Epithelial cell of proximal tubule (primary cell): ENCODE measurements at regions not wholly inside any gene's neighbourhood (a gene's known extent, or its start where the extent isn't known, plus 50 kb on each side); places are given as distances from the start of the nearest gene placed in this dataset.

Source experiments
- DNase-seq: peaks from one replicate; pipeline ENCODE4 v3.0.0-alpha.2; 2011; ENCODE audit warnings: low read depth
- H3K4me3 ChIP-seq: 2 replicates; pipeline ENCODE4 v1.5.1; 2011; ENCODE audit warnings: low read depth, mild to moderate bottlenecking, low read length
- TF ChIP-seq, protein P1 (sequence below): conservative IDR thresholded peaks from 2 replicates; pipeline ENCODE4 v1.5.1; 2012; ENCODE audit warnings: low read depth, mild to moderate bottlenecking, low read length

DNA sequence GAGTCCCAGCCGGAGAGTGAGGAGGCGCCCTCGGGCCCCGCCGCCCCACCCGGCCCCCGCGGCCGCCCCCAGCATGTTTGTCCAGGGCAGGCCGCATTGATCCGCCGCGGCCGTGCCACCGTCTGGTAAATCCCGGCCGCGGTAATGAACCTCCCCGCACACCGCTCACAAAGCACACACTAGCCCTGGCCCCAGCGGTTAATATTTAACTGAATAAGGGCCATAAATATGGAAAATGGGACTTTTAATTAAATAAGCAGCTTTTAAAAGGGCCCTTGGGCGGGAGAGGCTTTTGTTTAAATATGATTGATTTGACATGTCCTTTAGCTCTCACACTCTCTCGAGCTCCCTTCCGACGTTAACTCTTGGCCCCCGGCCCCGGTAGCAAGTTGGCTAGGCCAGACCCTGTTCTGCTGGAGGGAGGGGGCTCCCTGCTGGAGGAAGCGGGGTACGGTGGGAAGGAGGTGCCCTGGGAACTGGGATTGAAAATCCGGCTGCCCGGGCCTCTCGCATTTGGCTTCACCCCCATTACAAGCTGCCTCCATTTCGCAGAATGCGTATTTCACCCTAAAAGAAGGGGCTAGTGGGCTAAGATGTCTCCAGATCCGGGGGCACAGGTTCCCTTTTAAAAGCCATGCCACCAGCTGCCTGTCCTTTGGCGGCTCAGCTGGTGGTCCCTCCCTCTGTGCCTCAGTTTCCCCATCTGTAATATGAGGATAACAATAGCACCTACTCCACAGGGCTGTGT, 199.8 kb downstream of the RBM19 start:
- DNase-seq: no peak
- TF ChIP-seq, protein P1, sequence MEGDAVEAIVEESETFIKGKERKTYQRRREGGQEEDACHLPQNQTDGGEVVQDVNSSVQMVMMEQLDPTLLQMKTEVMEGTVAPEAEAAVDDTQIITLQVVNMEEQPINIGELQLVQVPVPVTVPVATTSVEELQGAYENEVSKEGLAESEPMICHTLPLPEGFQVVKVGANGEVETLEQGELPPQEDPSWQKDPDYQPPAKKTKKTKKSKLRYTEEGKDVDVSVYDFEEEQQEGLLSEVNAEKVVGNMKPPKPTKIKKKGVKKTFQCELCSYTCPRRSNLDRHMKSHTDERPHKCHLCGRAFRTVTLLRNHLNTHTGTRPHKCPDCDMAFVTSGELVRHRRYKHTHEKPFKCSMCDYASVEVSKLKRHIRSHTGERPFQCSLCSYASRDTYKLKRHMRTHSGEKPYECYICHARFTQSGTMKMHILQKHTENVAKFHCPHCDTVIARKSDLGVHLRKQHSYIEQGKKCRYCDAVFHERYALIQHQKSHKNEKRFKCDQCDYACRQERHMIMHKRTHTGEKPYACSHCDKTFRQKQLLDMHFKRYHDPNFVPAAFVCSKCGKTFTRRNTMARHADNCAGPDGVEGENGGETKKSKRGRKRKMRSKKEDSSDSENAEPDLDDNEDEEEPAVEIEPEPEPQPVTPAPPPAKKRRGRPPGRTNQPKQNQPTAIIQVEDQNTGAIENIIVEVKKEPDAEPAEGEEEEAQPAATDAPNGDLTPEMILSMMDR: no peak
- H3K4me3 ChIP-seq: no peak overlapping the region

DNA sequence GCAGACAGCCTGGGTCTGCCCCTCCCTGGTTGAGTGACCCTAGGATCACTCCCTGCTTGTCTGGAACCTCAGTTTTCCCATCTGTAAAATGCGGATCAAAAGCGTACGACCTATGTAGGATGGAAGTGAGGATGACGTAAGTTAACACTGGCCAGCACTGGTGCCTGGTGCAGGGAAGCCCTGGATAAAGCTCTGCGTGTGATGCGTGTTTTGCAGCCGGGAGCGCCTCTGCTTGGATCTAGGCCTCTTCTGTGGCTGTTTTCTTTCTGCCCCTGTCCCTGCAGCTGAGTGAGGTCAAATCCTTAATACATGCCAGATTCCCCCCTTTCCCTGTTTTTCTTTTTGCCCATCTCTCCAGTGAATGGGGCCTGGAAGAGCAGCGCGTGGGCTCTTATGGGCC, 201.5 kb downstream of the RBM19 start:
- no peak overlapping the region for H3K4me3 ChIP-seq
- TF ChIP-seq, protein P1: no peak
- DNase-seq: no peak

DNA sequence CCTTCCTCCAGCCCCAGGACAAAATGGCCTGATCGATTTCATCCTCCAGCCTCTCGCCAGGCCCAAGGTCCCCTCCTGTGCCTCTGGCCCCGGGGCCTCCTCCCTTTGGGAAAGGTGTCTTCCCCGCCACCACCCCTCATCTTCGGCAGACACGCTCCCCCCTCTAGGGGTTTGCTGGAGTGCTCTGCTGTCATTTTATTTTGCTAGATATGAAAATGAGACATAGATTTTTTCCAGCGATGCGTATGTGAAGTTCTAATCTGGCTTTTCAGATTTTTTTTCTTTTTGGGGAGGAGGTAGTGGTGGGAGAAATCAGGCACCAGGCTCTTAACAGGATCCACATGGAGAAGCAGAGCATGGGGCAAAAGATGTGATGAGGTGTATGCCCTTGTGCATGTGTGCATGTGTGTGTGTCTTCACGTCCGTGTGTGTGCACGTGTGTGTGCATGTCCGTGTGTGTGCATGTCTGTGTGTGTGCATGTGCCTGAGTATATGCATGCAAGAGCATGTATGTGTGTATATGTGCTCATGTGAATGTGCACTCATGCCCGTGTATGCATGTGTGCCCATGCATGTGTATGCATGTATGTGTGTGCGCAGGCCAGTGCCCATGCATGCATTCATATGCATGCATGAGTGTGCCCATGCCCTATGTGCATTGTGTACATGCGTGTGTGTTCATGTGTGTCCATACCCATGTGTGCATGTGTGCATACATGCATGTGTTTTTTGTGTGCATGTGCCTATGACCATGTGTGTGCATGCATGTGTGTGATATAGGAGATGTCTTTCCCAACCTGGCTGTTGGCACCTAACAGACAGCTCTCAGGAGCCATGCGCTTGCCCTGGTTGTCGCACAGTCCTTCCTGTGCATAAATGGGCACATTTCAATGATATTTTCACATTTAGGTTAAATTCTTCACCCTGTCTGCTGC, 203.0 kb downstream of the RBM19 start:
- TF ChIP-seq, protein P1: no peak
- no peak for DNase-seq
- no peak overlapping the region for H3K4me3 ChIP-seq

DNA sequence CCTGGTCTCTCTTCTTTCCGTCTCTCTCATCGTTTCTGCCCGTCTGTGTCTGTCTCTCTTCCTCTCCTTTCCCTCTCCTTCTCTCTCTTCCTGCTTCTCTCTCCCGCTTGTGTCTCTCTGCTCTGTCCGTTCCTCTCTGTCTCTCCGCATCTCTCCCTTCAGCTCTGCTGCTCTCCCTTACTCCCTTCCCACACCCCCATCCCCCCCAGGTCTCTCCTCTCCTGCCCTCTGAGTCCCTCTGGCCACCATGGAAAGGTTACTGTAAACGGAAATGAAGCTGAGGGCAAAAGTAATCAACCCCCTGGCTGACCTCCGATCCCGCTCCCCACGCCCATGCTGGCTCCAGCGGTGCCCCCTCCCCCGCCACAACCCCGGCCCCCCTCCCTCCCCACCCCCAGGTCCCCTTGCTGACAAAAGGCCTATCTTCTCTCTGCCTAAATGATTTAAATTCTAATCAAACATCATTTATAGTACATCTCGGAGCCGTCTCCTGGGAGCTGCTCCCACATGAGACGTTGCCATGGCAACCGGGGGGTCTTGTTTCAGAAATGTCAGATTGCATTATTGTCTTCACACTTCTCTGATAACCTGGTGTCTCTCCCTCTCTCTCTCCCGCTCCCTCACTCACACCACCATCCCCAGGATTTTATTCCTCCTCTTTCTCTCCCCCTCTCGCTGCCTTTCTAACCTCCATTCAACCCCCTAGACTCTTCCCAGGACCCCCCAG, 203.8 kb downstream of the RBM19 start:
- no peak overlapping the region for H3K4me3 ChIP-seq
- TF ChIP-seq, protein P1: no peak
- DNase-seq: no peak

DNA sequence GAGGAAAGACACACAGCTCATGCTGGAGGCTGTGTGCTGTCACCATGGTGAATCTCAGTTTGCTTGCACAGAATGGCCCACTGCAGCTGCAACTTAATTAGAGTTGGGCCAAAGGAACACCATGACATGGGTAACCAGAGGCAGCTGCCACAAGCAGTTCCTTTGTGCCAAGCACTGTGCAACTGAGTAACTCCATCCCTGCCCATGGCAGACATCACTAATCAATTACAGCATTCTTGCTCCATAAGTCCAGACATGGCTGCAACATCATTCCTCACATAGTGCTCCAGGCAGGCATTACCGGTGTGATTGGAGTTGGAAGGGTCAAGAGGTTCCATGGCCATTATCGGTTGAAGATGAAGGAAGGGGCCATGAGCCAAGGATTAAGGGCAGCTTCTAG, 207.0 kb downstream of the RBM19 start:
- DNase-seq: no peak
- TF ChIP-seq, protein P1: no peak
- no peak overlapping the region for H3K4me3 ChIP-seq

DNA sequence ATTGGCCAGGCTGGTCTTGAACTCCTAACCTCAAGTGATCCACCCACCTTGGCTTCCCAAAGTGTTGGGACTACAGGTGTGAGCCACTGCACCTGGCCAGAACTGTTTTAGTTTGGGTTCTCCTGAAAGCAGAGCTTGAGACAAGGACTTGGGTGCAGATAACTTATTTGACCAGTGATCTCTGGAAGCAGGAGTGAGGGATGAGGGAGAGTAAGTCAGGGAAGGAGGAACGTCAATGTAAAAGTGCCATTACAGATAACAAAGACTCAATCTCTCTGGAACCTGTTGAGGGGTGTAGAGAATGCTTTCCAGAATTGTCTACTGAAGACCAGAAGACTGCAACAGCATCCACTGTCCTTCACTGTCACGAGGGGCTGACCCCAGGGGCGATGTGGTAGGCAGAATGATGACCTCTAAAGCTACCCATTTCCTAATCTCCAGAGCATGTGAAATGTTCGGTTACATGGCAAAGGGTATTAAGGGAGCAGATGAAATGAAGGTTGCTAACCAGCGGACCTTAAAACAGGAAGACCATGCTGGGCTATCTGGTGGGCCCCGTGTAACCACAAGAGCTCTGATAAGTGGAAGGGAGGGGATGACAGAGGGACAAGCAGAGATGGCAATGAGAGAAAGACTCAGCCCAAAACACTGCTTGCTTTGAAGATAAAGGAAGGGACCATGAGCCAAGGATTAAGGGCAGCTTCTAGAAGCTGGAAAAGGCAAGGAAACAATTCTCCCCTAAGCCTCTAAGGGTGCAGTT, 207.8 kb downstream of the RBM19 start:
- TF ChIP-seq, protein P1: no peak
- H3K4me3 ChIP-seq: no peak overlapping the region
- no peak for DNase-seq
